Upper lobe of left lung (tissue), 4 donors: ENCODE measurements at regions not wholly inside any gene's neighbourhood (a gene's known extent, or its start where the extent isn't known, plus 50 kb on each side); places are given as distances from the start of the nearest gene placed in this dataset.

Source experiments
- EP300 ChIP-seq, 4 donors: sonication (generic); formaldehyde crosslinking; IDR thresholded peaks; one replicate each; pipeline ENCODE4 v1.5.1; 2017; ENCODE audit warnings: antibody characterized with exemption in 4 of 4, control low read depth in 2 of 4
- POLR2A ChIP-seq, 4 donors: fragments of 450-650 bp; IDR thresholded peaks; one replicate each; pipeline ENCODE4 v1.5.1; 2016 to 2017; ENCODE audit warnings: antibody characterized with exemption in 4 of 4, mild to moderate bottlenecking in 2 of 4
- TF ChIP-seq, protein P1 (sequence below), 6 experiments: fragments of 450-650 bp in 4 of 6; fragments of 200-600 bp in 2 of 6; sonication (generic) in 2 of 6; IDR thresholded peaks; one replicate each; pipeline ENCODE4 v1.5.1; 2016 to 2019; ENCODE audit warnings: antibody characterized with exemption in 6 of 6

DNA sequence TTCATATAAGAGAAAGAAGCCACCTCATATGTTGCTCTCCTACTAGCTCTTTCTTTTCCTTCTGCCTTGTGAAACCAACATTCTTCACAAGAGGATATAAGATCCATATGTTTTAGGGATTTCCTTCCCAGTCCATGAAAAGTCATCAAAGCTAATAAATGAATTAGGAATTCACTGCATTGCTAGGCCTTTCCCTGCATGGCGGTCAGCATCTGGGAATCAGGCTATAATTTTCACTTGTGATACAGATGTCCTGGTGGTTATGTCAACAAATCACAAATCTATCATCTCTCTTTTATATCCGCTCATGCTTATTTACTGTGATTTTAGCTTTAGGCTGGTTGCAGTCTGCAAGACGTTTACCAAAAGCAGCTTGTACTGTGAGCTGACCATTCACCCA is 510.0 kb downstream of the NLGN4X start:
- TF ChIP-seq, protein P1, sequence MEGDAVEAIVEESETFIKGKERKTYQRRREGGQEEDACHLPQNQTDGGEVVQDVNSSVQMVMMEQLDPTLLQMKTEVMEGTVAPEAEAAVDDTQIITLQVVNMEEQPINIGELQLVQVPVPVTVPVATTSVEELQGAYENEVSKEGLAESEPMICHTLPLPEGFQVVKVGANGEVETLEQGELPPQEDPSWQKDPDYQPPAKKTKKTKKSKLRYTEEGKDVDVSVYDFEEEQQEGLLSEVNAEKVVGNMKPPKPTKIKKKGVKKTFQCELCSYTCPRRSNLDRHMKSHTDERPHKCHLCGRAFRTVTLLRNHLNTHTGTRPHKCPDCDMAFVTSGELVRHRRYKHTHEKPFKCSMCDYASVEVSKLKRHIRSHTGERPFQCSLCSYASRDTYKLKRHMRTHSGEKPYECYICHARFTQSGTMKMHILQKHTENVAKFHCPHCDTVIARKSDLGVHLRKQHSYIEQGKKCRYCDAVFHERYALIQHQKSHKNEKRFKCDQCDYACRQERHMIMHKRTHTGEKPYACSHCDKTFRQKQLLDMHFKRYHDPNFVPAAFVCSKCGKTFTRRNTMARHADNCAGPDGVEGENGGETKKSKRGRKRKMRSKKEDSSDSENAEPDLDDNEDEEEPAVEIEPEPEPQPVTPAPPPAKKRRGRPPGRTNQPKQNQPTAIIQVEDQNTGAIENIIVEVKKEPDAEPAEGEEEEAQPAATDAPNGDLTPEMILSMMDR (IDR thresholded peaks at IDR 0.05), result no peak
- TF ChIP-seq EP300 (IDR thresholded peaks at IDR 0.05) (no peak), POLR2A (IDR thresholded peaks at IDR 0.05) (no peak)
